Activated CD8-positive, alpha-beta memory T cell treated with anti-CD3 and anti-CD28 coated beads, Interleukin-2, amount 50 U/mL, for 4 hours (primary cell): ENCODE measurements at regions not wholly inside any gene's neighbourhood (a gene's known extent, or its start where the extent isn't known, plus 50 kb on each side); places are given as distances from the start of the nearest gene placed in this dataset.
"Not testable (repeated sequence)": the region's sequence is repeated elsewhere in the genome, so short reads cannot be mapped to it uniquely, and the experiment has no call there.

Experiments
- DNase-seq: peaks from one replicate; pipeline ENCODE4 v3.0.0-alpha.2; 2020

DNA sequence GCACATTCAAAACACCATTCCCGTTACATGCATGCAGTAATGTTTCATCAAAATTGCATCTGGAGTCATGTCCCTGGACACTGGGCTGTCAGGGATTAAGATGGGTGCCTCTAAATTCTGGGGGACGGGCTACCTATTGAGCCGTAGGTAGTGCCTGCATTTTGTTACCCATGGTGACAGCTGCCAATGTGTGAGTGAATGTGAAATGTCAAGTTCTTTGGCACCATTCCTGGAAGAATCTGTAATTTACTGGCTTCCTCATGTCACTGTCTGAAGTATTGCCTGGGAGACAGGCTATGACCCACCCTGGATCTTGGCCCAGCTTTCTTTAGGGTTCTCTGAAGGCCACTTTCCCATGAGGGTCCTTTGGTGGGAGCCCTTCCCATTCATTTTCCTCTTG is 266.1 kb downstream of the TSHZ3 start:
- DNase-seq: no peak

DNA sequence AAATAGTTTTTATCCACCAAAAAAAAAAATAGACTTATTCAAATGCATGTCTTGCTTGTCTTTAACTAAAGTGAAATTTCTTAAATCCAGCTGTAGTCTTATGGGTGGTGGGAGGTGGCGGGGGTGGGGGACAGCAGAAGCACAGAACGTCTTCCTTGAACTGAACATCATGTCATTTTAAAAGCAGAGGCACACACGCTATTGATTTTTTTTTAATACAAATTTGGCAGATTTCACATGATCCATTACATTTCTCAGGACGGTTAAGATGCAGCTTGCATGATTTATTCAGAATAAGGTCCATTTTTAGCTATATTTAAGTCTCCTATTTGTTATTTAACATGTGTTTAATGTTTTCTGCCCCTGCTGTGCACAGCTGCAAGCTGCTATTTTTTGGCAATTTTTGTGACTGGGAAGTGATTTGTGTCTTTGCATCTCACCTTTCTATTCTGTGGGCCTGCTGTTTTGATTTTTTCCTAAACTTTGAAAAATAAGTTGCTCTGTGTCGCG is 274.0 kb downstream of the TSHZ3 start:
- no peak for DNase-seq

DNA sequence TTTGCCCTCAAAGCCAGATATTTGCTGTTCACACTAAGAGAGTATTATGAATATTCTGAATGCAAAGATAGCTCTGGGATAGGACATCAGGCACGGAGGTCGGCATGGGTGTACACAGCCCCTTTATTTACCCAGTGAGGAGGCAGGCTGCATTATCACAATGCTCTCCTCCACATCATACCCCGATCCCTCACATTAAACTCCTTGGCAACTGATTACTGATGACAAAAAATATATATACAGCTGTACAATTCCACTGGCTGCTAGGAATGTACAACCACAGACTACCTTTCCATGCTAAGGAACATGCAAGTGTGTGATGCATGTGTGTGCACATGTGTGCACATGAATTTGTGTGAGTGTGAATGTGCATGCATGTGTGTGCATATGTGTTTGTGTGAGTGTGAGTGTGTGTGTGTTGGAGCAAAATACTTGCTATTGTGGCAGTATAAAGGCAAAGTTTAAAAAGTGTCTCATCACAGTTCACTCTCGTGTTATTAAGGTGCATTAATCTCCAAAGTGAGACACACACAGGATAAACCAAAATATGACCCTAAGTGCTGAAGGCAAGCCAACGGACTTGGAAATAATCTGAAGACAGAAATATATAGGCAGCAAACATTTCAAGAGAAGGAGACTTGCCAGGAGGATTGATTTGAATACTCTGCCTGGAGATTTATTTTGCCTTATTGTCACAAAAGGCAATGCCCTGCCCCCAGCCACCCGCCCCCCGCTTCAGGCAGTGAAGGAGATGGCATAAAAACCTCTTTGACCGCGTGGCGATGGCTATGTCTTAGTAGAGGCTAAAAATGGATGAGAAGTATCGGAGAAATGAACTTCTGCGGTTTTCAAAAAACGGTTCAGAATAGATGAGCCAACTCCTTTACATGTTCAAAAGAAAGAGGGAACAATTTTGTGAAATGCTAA is 274.8 kb downstream of the TSHZ3 start:
- DNase-seq: no peak

DNA sequence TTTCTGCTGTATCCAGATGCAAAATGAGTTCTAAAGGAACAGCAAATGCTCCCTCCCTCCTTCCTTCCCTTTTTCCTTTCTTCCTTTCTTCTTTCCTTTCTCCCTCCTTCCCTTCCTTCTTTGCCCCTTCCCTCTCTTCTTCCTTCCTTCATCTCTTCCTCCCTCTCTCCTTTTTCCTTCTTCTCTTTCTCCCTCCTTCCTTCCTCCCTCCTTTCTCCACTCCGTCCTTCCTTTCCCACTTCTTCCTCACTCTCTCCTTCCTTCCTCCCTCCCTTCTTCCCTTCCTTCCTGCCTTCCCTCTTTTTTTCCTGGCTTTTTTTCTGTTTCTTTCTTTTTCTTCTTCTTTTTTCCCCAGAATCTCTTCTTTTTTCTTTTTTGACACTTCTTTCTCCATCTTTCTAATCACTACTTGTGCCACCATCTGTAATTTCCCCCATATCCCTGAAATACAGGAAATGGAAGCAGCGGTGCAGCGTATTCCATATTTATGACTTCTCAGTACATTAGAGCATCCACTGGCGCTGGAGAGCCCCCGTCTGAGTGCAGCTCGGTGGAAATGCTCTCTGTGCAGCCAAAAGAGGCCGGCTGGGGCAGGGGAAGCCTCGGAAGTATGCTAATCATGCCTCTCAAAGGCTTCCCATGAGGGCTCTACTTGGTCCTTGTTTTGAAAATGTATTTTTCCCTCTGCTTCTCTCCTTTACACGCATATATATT is 275.6 kb downstream of the TSHZ3 start:
- DNase-seq: no peak

DNA sequence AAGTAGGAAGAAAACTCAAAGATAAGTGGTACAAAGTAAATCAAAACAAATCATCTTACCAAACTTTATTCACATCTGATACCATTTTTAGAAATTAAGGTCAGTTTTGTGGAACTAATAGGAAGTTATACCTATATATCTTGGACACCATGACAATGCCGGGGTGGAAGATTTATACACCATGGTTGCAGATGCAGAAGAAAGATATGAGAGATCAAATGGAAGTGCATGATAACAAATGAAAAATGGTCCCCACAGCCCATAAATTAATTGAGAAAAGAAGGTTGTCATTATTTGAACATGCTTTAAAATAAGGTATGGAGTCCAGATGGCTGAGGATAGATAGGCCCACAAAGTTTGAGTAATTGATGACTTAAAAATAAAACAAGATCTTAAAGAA is 276.8 kb downstream of the TSHZ3 start:
- DNase-seq: no peak

DNA sequence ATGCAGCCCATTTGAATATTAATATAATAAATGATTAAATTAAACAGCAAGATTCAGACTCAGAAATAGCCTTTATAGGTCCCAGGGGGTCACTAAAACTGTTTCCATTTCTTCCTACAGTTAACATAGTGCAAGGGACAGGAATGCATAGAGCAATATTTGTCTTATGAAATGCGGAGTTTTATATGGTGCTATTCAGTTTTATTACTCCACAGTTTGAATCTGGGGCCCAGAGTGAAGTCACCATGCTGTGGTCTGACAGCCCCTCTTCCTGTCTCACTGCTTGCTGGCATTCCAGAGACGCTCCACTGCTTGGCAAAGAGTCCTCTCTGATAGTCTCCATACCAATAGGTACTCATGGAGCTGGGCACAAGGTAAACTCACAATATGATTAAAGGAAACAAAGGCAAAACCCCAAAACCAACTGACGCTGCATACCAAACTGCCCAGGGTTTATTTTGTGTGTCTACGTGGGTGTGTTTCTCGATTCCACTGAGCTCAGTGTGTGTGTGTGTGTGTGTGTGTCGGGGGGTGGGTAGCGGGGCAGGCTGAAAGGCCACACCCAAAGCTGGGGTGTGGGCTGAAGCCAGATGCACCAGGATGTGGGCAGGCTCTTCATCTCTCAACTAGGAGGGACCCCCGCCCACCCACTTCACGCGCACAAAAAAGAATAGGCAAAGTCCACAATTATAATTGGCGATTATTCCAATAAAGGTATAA is 277.9 kb downstream of the TSHZ3 start:
- no peak for DNase-seq

DNA sequence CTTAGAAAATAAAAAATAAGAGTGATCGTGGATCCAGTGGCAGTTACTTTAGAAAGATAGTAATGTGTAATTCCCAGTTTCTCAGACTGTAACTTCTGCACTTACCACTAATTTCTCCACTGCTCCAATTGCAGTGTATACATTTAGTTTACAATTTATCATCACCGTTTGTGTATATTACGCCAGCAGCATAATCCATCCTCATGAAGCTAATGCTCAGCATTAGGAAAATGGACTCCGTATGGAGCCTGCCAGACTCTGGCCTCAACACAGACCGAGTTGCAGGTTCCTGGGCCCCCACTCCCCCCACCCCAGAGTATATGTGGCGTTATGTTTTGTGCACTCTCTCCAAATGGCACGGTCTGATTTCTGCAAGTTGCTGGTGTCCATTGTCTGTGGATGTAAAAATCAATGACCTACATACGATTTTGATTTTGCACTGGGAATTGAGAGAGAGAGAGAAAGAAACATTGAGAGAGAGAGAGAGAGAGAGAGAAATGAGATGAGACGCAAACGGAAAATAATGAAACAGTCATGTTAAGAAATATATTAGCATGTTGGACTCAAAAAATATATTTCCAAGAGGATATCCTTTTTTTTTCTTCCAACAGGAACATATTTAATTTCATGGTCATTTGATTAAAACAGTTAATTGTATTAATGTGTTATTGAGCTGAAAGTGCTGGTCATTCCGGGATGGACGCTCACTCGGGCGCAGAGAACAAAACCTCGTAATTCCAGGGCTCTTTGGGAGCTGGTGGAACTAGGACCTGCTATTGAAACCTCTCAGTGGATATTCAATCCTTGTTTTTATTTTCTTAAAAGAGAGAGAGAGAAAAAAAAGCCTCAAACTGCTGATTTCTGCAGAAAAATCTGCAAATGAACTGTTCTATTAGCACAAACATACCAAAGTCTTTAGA is 278.8 kb downstream of the TSHZ3 start:
- no peak for DNase-seq

DNA sequence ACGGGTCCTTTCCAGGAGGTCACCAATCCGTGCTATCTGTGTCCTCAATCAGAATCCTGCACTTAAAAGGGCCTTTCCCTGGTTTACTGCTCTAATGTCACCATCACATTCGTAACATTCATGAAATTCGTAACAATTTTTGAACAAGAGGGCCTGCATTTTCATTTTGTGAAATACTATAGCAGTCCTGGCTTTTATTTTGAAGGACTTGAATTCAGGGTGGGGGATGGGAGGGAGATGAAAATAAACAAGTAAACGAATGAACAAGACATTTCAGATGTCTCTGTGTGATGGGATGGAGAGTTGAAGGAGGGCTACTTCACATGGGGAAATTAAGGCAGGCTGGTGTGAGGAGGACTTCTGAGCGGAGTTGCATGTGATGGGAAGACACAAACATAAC is 281.0 kb downstream of the TSHZ3 start:
- DNase-seq: no peak

DNA sequence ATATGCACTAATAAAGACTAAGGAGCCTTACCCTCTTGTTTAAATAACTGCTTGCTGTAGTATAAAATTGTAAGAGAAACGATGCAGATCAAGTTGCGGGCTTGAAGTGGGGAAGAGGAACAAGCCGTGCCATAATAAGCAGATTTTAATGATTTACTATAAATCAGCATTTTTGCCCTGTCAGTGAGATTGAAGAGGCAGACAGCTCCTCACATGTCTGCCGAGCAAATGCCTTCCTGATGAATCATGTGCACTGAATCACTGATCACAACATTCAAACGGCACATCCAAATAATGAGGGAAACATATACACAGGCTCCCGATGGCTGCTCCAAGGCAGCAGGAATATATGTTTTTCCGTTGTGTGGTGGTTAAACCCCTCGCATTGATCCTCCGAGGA is 282.9 kb downstream of the TSHZ3 start:
- no peak for DNase-seq

DNA sequence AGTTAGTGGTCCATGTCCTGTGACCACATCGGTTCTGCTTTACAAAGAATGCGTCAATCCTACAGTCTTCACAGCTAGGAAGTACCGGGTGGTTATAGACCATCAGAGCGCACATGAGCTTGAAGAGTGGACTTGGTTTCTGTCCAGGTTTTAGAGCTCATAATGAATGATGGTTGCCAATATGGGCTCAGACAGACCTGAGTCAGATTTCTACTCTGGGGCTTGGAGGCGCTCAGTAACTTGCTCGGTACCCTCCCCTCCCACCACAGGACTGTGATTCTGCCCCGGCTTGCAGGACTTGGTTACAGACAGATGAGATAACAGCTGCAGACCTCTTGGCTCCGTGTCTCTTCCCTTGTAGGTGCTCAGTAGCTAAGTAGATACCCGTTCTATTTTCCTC is 284.7 kb downstream of the TSHZ3 start:
- no peak for DNase-seq

DNA sequence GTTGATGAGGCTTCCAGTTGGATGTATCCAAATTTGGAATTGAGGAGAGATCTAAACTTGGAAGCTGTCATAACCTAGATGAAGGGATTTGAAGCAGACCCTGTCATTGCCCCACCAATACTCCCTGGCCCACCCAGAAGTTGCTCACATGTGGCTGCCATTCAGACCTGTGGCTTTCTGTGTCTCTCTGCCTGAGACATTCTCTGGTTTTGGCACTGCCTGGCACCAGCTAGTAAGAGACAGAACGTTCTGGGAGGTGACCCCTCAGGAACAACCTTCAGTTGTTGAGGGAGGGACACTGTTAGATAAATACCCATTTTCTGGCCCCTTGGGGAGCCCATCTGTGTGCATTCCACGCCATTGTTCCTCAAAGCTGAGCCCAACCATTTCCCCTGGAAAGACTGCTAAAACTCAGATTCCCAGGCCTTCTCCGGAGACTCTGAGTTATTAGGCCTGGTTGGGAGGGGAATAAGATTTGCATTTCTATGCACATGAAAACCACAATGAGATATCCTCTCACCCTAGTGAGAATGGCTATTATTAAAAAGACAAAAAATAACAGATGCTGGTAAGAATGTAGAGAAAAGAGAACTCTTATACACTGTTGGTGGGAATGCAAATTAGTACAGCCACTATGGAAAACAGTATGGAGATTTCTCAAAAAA is 290.4 kb downstream of the TSHZ3 start:
- DNase-seq: no peak

DNA sequence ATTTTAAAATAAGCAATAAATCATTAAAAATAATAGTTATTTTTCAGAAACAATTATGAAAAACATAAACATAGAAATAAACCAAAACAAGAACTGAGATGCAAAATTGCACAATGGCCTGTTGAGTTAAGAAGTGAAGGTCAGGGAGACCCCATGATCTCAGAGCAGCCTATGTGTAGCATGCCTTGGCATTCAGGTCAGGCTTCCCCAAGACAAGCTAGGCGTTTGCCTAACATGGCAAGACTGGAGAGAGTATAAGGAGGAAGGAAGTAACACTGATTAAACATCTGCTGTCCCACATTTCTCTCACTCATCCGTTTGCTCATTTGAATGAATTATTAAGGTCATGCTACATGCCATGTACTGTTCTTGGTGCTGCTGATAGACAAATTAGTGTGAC is 291.8 kb downstream of the TSHZ3 start:
- DNase-seq: no peak

DNA sequence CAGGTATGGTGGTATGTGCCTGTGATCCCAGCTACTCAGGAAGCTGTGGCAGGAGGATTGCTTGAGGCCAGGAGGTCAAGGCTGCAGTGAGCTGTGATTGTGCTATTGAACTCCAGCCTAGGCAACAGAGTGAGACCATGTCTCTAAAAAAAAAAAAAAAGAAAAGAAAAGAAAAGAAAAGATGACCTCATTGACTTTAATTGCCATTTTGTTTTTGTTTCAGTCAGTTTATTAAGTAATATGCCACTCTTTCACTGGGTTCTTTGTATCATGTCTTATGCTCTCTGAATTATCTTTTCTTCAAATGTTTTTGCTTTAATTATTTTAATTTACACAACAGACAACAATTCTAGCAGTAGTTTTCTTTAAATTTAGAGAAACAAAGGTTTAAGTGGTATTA is 293.8 kb downstream of the TSHZ3 start:
- DNase-seq: no peak

DNA sequence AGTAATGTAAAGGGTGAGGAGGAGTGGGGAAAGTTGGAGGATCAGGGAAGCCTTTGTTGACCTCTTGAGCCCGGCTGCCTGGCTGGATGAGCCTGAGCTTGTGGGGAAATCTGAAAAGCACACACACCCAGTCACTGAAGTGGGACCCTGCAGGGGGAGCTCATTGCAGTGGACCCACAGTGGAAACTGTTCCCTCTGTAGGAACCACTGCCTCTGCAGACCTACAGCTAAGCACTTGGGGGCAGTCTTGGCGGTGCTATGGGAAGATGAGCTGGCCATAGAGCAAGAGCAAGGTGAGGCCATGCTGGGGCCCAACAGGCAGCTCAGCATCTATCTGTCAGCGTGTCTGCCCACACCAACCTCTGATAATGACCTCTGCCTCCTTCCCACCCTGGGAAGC is 294.8 kb downstream of the TSHZ3 start:
- peak; percentile 23 for DNase-seq

DNA sequence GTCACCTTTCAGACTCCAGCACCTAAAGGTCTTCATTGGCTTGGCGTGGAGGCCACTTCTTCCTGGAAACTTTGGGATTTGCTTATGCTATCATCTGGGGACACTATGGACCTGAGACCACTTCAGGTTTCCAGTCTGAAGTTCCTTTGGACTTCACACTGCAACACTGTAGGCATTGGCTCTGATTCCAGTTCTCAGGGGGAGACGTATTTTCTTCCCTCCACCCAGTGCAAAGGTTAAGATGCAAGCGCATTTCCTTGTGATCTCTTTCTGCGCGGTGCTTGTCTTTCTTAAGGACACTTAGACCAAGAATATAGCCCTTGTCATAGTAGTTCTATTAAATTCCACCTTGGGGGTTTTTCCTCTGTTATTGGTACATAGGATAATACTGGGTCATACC is 299.8 kb downstream of the TSHZ3 start:
- no peak for DNase-seq

DNA sequence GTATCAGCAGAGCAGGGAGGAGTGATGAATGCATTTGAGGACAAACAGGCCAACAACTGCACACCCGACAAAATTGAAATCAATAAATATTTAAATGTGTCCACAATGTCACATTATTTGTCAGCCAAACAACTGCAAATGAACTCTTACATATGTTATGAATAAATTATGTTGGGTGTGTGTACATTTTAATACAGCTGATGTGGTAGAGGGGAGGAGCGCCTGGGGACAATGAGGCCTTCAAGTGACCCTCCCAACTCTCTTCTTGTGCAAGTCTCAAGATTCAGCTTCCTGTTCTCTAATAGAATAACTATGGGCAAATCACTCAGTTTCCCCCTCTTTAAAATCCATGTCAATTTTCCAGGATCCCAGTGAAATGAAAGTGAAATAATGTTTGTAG is 303.2 kb downstream of the TSHZ3 start:
- DNase-seq: no peak

DNA sequence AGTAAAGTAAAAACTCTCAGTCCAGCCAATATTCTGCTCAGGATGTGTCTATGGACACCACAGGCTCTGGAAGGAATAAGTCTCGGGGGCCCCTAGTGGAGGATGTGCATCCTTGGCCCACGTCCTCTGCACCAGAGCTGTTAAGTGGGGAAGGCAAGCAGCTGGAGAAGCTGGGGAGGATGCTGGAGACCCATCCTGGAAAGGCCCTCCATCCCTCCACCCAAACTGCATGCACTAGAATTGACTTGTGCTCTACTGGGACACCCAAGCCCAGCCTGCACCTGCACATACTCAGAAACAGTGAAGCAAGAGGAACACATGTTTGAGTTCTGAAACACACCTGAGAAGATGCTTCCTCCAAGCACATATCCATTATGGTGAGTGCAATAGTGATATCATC is 307.8 kb downstream of the TSHZ3 start:
- DNase-seq: no peak

DNA sequence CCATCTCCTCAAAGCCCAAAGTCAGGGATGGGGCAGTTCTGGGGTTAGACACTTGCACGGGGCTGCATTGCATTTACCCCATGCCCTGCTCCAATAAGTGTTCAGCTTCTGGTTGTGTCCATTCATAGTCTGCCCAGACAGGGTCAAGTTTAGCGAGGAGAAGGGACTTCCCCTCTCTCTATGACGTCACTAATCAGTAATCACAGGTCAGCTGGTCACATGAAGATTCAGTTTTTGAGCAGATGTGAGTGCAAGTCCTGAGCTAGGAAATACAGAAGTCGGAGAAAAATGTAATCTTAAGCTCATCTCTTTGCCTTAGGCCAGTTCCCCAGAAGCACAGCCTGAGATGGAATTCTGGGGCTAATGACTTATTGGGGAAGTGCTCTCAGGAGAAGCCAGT is 310.1 kb downstream of the TSHZ3 start:
- no peak for DNase-seq

DNA sequence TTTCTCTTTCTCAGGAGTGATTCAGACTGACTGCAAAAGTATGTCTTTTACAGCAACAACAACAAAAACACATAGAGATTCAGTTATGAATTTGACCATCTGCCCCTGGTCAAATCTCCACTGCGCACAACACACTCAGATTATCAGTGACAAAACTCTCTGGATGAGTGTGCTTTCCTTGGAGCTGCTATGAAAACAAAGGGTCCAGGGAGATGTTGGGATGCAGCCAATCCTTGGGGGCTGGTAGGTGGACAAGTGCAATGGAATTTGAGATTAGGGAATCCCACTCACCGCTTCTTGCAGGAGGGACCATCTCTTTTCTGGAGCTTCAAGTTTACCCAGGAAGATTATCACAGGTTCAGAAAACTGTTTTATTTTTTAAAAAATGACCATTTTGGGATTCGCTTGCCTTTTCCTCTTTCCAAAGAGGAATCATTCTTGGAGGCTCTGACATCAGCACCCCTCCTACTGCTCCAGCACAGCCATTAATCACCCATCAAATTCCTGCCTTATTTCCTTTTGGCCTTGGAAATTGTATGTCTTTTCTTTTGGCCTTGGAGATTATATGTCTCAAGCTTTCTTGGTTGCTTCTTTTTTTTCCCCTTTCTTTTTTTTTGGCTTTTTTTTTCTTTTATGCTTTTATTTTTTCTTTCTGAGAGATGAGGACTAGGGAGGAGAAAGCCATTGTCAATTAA is 311.8 kb downstream of the TSHZ3 start:
- no peak for DNase-seq

DNA sequence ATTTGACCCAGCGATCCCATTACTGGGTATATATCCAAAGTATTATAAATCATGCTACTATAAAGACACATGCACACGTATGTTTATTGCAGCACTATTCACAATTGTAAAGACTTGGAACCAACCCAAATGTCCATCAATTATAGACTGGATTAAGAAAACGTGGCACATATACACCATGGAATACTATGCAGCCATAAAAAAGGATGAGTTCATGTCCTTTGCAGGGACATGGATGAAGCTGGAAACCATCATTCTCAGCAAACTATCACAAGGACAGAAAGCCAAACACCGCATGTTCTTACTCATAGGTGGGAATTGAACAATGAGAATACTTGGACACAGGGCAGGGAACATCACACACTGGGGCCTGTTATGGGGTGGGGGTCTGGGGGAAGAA is 317.8 kb downstream of the TSHZ3 start:
- not testable (repeated sequence) for DNase-seq

DNA sequence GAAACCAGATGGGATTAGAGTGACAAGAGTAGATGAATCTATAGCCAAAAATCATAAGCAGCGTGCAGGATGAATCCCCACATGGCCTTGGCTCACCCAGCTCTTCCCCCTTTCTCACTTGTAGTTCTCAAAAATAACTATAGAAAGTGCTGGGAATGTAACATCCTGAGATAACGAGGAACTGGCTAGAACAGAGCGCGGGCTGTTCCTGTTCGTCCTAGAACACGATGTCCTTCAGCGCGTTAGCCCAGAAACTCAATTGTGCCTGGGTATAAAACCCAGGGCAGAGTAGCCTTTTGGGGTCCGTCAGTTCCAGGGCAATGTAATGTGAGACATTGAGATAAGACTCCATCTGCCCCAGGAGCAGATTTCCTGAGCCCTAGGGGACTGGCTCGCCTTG is 326.2 kb downstream of the TSHZ3 start:
- no peak for DNase-seq
